ENCODE measurements at regions not wholly inside any gene's neighbourhood (a gene's known extent, or its start where the extent isn't known, plus 50 kb on each side); places are given as distances from the start of the nearest gene placed in this dataset.
"Not testable (repeated sequence)": the region's sequence is repeated elsewhere in the genome, so short reads cannot be mapped to it uniquely, and the experiment has no call there.

DNA sequence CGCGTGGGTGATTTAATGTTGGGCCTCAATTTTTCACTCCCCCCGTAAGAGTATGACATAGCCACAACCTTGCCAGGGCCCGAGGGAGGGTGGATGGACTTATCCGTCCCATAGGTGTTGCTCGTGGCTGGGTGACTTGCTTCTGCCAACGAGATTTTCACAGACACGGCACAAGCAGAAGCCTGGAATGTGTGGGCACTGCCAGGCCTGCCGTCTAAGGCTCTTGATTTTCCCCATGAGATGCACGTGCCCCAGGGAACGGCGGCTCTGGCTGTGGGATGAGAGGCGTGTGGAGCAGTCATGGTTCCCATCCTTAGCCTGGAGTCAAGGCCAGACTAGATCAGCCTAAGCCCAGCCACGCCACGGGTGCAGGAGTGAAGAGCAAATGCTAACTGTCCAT lies 58.6 kb upstream of the APOD start:
- not testable (repeated sequence) for H3K27me3 ChIP-seq (ENCODE audit: control insufficient read depth, insufficient read depth, low read length); H3K4me3 ChIP-seq (ENCODE audit: insufficient read depth, low read depth, low read length); H3K36me3 ChIP-seq (replicated peaks; ENCODE audit: control insufficient read depth, insufficient read depth, low read length); DNase-seq

DNA sequence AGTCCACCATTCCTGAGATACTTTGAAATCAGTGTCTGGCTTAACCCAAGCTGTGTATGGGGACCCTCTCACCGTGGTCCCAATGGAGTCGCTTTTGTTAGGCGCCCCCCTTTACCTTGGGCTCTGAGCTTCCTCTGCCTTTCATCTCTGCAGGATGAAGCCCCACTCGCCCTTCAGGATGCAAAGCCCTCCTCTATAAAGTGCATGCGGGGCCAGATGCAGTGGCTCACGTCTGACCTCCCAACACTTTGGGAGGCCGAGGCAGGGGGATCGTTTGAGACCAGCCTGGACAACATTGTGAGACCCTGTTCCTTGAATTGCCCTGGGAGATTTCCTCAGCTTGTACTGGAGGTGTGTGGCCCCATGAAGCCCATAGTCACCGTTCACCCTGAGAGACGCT lies 54.7 kb upstream of the APOD start:
- not testable (repeated sequence) for H3K4me3 ChIP-seq (ENCODE audit: insufficient read depth, low read depth, low read length); H3K36me3 ChIP-seq (replicated peaks; ENCODE audit: control insufficient read depth, insufficient read depth, low read length); DNase-seq; H3K27me3 ChIP-seq (ENCODE audit: control insufficient read depth, insufficient read depth, low read length)

DNA sequence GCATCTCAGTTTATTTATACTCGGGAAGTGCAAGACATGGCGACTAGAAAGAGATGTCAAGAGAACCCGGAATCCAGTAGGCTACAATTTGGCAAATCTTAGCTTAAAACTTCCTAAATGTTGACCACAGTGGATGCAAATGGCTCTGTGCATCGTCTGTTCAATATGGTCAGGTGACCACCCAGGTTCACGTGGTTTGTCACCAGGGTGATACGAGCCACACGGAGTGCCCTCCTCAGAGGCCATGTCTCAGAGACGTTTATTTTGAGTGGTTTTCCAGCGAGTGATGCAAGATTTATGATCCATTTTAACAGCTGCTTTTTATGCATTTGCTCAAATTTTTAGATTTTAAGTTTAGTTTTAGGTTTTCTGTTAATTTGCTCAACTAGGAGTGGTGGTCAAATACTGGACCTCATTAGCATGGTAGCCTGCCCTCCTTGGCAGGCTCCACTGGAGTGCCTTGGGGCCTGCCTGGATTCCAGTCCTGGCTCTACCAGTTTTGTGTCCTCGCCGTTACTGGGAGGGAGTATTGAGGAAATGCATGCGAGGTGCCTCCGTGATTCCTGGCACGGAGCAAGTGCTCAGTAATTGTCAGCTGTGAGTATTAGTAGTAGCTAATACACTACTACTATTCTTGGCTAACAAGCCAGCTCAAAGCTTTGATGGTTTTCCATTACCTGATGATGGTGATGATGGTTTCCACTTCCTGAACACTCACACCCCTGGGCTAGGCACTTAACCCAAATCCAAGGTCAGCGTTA lies 53.9 kb upstream of the APOD start:
- H3K27me3 ChIP-seq (ENCODE audit: control insufficient read depth, insufficient read depth, low read length); H3K36me3 ChIP-seq (replicated peaks; ENCODE audit: control insufficient read depth, insufficient read depth, low read length); H3K4me3 ChIP-seq (ENCODE audit: insufficient read depth, low read depth, low read length); DNase-seq: not testable (repeated sequence)

DNA sequence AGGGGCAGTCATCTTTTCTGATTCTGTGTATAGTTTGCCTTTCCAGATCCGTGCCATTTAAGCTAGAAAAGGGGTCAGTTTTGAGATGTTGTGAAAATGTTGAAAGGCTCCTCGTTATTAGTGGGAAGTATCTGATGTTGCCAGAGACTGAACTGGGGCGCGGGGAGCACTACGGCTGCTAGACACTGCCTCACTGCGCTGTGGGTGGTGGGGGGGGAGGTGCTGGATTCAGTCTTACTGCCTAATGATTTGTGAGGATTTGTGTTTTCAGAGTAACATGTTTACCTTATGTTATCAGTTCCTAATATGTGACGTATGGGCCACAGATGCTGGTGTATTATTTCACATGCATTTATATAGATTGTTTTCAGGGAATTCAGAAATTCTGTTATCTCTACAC lies 53.3 kb upstream of the APOD start:
- H3K4me3 ChIP-seq (ENCODE audit: insufficient read depth, low read depth, low read length); H3K27me3 ChIP-seq (ENCODE audit: control insufficient read depth, insufficient read depth, low read length); H3K36me3 ChIP-seq (replicated peaks; ENCODE audit: control insufficient read depth, insufficient read depth, low read length); DNase-seq: not testable (repeated sequence)

DNA sequence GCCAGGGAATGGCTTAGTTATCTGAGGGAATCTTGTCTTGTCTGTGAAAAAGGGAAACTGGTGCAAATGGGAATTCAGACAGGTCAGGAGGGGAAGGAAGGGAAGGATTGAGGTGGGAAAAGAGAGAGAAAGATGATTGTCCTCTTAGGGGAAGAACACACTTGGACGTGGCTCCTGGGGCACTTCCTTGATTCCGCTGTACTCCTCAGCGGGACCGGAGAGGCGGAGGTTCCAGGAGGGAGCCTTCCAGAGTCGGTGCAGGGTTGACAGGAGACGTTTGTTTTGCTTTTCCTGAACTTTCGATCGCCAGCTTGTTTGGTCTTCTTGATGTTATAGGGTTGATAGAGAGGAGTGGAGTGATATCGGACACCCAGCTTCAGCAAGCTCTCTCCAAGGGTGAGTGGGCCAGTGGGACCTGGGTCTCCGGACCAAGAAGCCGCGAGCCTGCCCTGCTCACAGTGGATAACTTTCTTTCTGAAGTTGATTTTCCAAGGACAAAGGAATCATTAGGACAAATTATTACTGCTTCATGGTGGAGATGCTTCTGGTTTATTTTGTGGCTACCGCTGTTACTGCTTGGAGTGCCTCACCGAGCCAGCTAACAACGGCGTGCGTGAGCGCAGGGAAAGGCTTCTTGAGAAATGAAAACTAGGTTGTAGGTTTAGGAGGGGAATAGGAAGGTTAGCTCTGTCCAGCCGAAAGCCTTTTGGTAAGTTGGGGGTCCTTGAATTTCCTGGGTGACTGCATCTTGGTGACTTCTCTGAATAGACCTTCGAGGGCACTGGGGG lies 52.4 kb upstream of the APOD start:
- not testable (repeated sequence) for DNase-seq; H3K36me3 ChIP-seq (replicated peaks; ENCODE audit: control insufficient read depth, insufficient read depth, low read length); H3K27me3 ChIP-seq (ENCODE audit: control insufficient read depth, insufficient read depth, low read length)
- peak overlapping the region; percentile 19; the same call in 1 of the 2 replicates for H3K4me3 ChIP-seq (ENCODE audit: insufficient read depth, low read depth, low read length)

DNA sequence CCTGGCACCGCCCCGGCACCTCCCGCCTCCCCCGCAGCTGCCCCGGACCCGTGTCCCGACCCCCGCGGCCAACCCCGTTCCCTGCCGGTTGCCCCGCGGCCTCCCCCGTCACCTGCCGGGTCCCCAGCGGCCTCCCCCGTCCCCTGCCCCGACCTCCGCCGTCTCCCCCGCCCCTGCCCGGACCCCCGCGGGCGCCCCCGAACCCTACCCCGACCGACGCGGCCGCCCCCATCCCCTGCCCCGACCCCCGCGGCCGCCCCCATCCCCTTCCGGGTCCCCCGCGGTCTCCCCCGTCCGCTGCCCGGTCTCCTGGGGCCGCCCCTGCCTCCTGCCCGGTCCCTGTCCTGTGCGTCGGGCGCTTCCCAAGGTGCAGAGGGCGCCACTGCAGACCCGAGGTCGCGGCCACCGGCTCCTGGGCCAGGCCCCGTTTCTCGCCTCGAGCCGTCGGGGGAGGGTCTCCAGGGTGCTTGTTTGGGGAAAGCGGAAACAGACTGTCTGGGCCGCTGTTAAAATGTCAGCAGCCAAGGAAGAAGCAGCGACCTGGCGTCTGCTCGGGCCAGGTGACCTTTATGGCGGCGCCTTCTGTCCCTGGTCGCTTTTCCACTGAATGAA lies 51.6 kb upstream of the APOD start:
- DNase-seq; H3K36me3 ChIP-seq (replicated peaks; ENCODE audit: control insufficient read depth, insufficient read depth, low read length); H3K4me3 ChIP-seq (ENCODE audit: insufficient read depth, low read depth, low read length): not testable (repeated sequence)

GRCh38 chr3:195634426-195635261 lies 50.9 kb upstream of the APOD start:
- H3K36me3 ChIP-seq (replicated peaks; ENCODE audit: control insufficient read depth, insufficient read depth, low read length); DNase-seq; H3K27me3 ChIP-seq (ENCODE audit: control insufficient read depth, insufficient read depth, low read length): not testable (repeated sequence)
- peak overlapping the region; percentile 29 for H3K4me3 ChIP-seq (ENCODE audit: insufficient read depth, low read depth, low read length)

More for the DNA sequence above, 51.6 kb upstream of the APOD start:
- not testable (repeated sequence) for H3K27me3 ChIP-seq (ENCODE audit: control insufficient read depth, insufficient read depth, low read length)
